Stomach (tissue), 8 donors: ENCODE measurements at regions not wholly inside any gene's neighbourhood (a gene's known extent, or its start where the extent isn't known, plus 50 kb on each side); places are given as distances from the start of the nearest gene placed in this dataset.

ENCODE experiments used
- DNase-seq, 2 donors: peaks; one replicate each; pipeline versions ENCODE4 v3.0.0 to v3.0.0-alpha.2; 2013 to 2019
- H3K27ac ChIP-seq, 5 donors: fragments of 200-600 bp in 4 of 5; sonication (generic) in 4 of 5; one replicate each; pipeline ENCODE4 v1.5.1; 2013 to 2019; ENCODE audit warnings: mild to moderate bottlenecking in 1 of 5, moderate library complexity in 1 of 5
- H3K27me3 ChIP-seq, 3 donors: fragments of 200-600 bp; sonication (generic); one replicate each; pipeline ENCODE4 v1.5.1; 2017 to 2019; ENCODE audit warnings: mixed run types in 1 of 3
- H3K36me3 ChIP-seq, 4 donors: fragments of 200-600 bp; sonication (generic); 1 replicate in 3 of 4; 2 replicates in 1 of 4; pipeline ENCODE4 v1.5.1; 2016 to 2019
- H3K4me1 ChIP-seq, 4 donors: fragments of 200-600 bp; sonication (generic); one replicate each; pipeline ENCODE4 v1.5.1; 2016 to 2019
- H3K4me3 ChIP-seq, 4 donors: fragments of 200-600 bp; sonication (generic) in 3 of 4; one replicate each; pipeline ENCODE4 v1.5.1; 2016 to 2019; ENCODE audit warnings: mild to moderate bottlenecking in 1 of 4
- H3K9me3 ChIP-seq, 4 donors: fragments of 200-600 bp; sonication (generic); one replicate each; pipeline ENCODE4 v1.5.1; 2016 to 2019
- CTCF ChIP-seq, 7 experiments: fragments of 450-650 bp in 4 of 7; fragments of 200-600 bp in 3 of 7; sonication (generic) in 3 of 7; IDR thresholded peaks; one replicate each; pipeline ENCODE4 v1.5.1; 2016 to 2019; ENCODE audit warnings: antibody characterized with exemption in 7 of 7, control low read depth in 2 of 7, mild to moderate bottlenecking in 1 of 7
- EP300 ChIP-seq: sonication (generic); formaldehyde crosslinking; IDR thresholded peaks from one replicate; pipeline ENCODE4 v1.6.1; 2017; ENCODE audit warnings: antibody characterized with exemption
- POLR2A ChIP-seq, 4 donors: fragments of 450-650 bp; IDR thresholded peaks; one replicate each; pipeline ENCODE4 v1.6.1; 2016; ENCODE audit warnings: antibody characterized with exemption in 4 of 4, control low read depth in 2 of 4, mild to moderate bottlenecking in 1 of 4, moderate library complexity in 1 of 4
- POLR2AphosphoS5 ChIP-seq, 3 donors: sonication (generic); formaldehyde crosslinking; IDR thresholded peaks; one replicate each; pipeline ENCODE4 v1.6.1; 2016; ENCODE audit warnings: antibody characterized with exemption in 3 of 3
- WGBS, 5 donors: extraction: QIAGEN DNeasy Blood & Tissue Kit in 3 of 5; methylation state at CpG; one replicate each; pipeline versions ENCODE4 v1.1.5 to v1.1.7; 2013 to 2018; 5-methylcytosine and 5-hydroxymethylcytosine counted together
- intact Hi-C: fragments of 100-400 bp; cut with DNase I; formaldehyde crosslinking; loops from one replicate; pipeline ENCODE4 v1.15.1; 2023; ENCODE audit warnings: low total_unique reads
- donor health status: healthy with polysubstance abuse.
- donor health status: Bipolar disorder and iron deficiency.
- donor health status: healthy.

- Histone ChIP-seq H3K36me3 (no peaks in the 10 kb centered on the region), H3K4me3 (no peak overlapping the region), H3K4me1 (no peaks in the 10 kb centered on the region), H3K27me3 (no peaks in the 10 kb centered on the region), H3K27ac (no peak overlapping the region), H3K9me3 (no peaks in the 10 kb centered on the region)
- intact Hi-C loops: no loop called here
- DNase-seq: no peak
- WGBS, 5 donors: 68 to 73% (median 69%) methylated on average over 2 of the region's 2 CpGs
- TF ChIP-seq CTCF (IDR thresholded peaks at IDR 0.05): no peak
- no peak for TF ChIP-seq EP300
- no peak for TF ChIP-seq POLR2AphosphoS5 (IDR thresholded peaks at IDR 0.05)
- no peak for TF ChIP-seq POLR2A (IDR thresholded peaks at IDR 0.05)
Measured at GRCh38 chr13:108551674-108552073, 77.7 kb upstream of the MYO16 start.

GRCh38 chr13:108558489-108558888, 70.9 kb upstream of the MYO16 start:
- 61 to 74% (median 65%) methylated on average over 4 of the region's 4 CpGs for WGBS, 5 donors
- no peaks in the 10 kb centered on the region for H3K36me3 ChIP-seq
- intact Hi-C loops: no loop called here

GRCh38 chr13:108560093-108560492, 69.3 kb upstream of the MYO16 start:
- no peak for TF ChIP-seq POLR2AphosphoS5 (IDR thresholded peaks at IDR 0.05)
- TF ChIP-seq EP300: no peak
- no peak for TF ChIP-seq POLR2A (IDR thresholded peaks at IDR 0.05)
- no peak for TF ChIP-seq CTCF (IDR thresholded peaks at IDR 0.05)
- H3K9me3 ChIP-seq: no peaks in the 10 kb centered on the region
- WGBS, 5 donors: 59 to 79% (median 63%) methylated on average over 3 of the region's 3 CpGs
- H3K4me3 ChIP-seq: no peak overlapping the region
- no peaks in the 10 kb centered on the region for H3K4me1 ChIP-seq
- no peaks in the 10 kb centered on the region for H3K36me3 ChIP-seq
- peak in 1 of 2 donors; percentile 35 for DNase-seq
- H3K27ac ChIP-seq: no peak overlapping the region
- no peaks in the 10 kb centered on the region for H3K27me3 ChIP-seq
- intact Hi-C loops: no loop called here

More at GRCh38 chr13:108558489-108558888, 70.9 kb upstream of the MYO16 start:
- Histone ChIP-seq H3K4me1 (no peaks in the 10 kb centered on the region), H3K27me3 (no peaks in the 10 kb centered on the region), H3K27ac (no peak overlapping the region), H3K4me3 (no peak overlapping the region), H3K9me3 (no peaks in the 10 kb centered on the region)
- DNase-seq: no peak
- no peak for TF ChIP-seq POLR2A (IDR thresholded peaks at IDR 0.05)
- no peak for TF ChIP-seq POLR2AphosphoS5 (IDR thresholded peaks at IDR 0.05)
- no peak for TF ChIP-seq CTCF (IDR thresholded peaks at IDR 0.05)
- no peak for TF ChIP-seq EP300

GRCh38 chr13:108561149-108561548, 68.3 kb upstream of the MYO16 start:
- TF ChIP-seq EP300: no peak
- TF ChIP-seq CTCF (IDR thresholded peaks at IDR 0.05): no peak
- no peak for TF ChIP-seq POLR2AphosphoS5 (IDR thresholded peaks at IDR 0.05)
- TF ChIP-seq POLR2A (IDR thresholded peaks at IDR 0.05): no peak
- H3K4me1 ChIP-seq: peaks cover 0 to under 1% (median 0%) of the 10 kb centered on the region in 4 donors
- H3K36me3 ChIP-seq: no peaks in the 10 kb centered on the region
- no peak overlapping the region for H3K4me3 ChIP-seq
- no peak overlapping the region for H3K27ac ChIP-seq
- H3K27me3 ChIP-seq: no peaks in the 10 kb centered on the region
- DNase-seq: no peak
- intact Hi-C loops: no loop called here
- 9 to 24% (median 19%) methylated on average over 2 of the region's 2 CpGs for WGBS, 5 donors
- no peaks in the 10 kb centered on the region for H3K9me3 ChIP-seq
